GM23338 (cell line): ENCODE measurements at regions not wholly inside any gene's neighbourhood (a gene's known extent, or its start where the extent isn't known, plus 50 kb on each side); places are given as distances from the start of the nearest gene placed in this dataset.

Source experiments
- ATAC-seq: fragments of 200-7000 bp; cut with Tn5 transposase; 3 replicates; pipeline ENCODE4 v1.9.1; 2020
- DNase-seq: peaks from one replicate; pipeline ENCODE4 v3.0.0-alpha.2; 2015; ENCODE audit warnings: low spot score
- H2AFZ ChIP-seq: fragments of 200-600 bp; sonication (generic); 2 replicates; pipeline ENCODE4 v1.8.0; 2016; ENCODE audit warnings: antibody characterized with exemption, mild to moderate bottlenecking, moderate library complexity
- H3F3A ChIP-seq: fragments of 200-600 bp; sonication (generic); replicated peaks from 2 replicates; pipeline ENCODE4 v1.8.0; 2017; ENCODE audit warnings: antibody characterized with exemption, mixed run types, low read depth
- H3K27ac ChIP-seq: fragments of 200-600 bp; sonication (generic); 2 replicates; pipeline ENCODE4 v1.6.1; 2016; ENCODE audit warnings: low read depth
- H3K27me3 ChIP-seq: fragments of 200-600 bp; sonication (generic); 2 replicates; pipeline ENCODE4 v1.8.0; 2016; ENCODE audit warnings: mild to moderate bottlenecking, mixed run types, moderate library complexity; ENCODE audit not compliant: insufficient read depth
- H3K36me3 ChIP-seq: fragments of 200-600 bp; sonication (generic); 2 replicates; pipeline ENCODE4 v1.8.0; 2016; ENCODE audit warnings: mild to moderate bottlenecking; ENCODE audit not compliant: insufficient read depth
- H3K4me1 ChIP-seq: fragments of 200-600 bp; sonication (generic); 2 replicates; pipeline ENCODE4 v1.8.0; 2016; ENCODE audit warnings: mild to moderate bottlenecking, moderate library complexity; ENCODE audit not compliant: insufficient read depth
- H3K4me2 ChIP-seq: fragments of 200-600 bp; sonication (generic); 2 replicates; pipeline ENCODE4 v1.7.1; 2017; ENCODE audit warnings: mixed run types
- H3K4me3 ChIP-seq: fragments of 200-600 bp; sonication (generic); 2 replicates; pipeline ENCODE4 v1.6.1; 2016; ENCODE audit warnings: mixed run types
- H3K79me2 ChIP-seq: fragments of 200-600 bp; sonication (generic); replicated peaks from 2 replicates; pipeline ENCODE4 v1.8.0; 2017; ENCODE audit warnings: mild to moderate bottlenecking; ENCODE audit not compliant: insufficient read depth
- H3K9me2 ChIP-seq: fragments of 200-600 bp; sonication (generic); 2 replicates; pipeline ENCODE4 v1.8.0; 2017; ENCODE audit not compliant: insufficient read depth
- H4K20me1 ChIP-seq: fragments of 200-600 bp; sonication (generic); replicated peaks from 2 replicates; pipeline ENCODE4 v1.8.0; 2017; ENCODE audit warnings: mild to moderate bottlenecking; ENCODE audit not compliant: insufficient read depth
- H3K27ac Mint-ChIP-seq: 2 replicates; pipeline ENCODE4 v1.8.0; 2020; ENCODE audit warnings: inconsistent platforms, mild to moderate bottlenecking, moderate library complexity, mixed read lengths
- H3K27me3 Mint-ChIP-seq: 3 replicates; pipeline ENCODE4 v1.8.0; 2022; ENCODE audit warnings: low read depth, mild to moderate bottlenecking, moderate library complexity, mixed read lengths, inconsistent platforms; ENCODE audit not compliant: insufficient read depth, poor library complexity
- H3K36me3 Mint-ChIP-seq: 3 replicates; pipeline ENCODE4 v1.8.0; 2021; ENCODE audit warnings: low read depth, mild to moderate bottlenecking, inconsistent platforms, moderate library complexity, mixed read lengths
- H3K4me1 Mint-ChIP-seq: 3 replicates; pipeline ENCODE4 v1.8.0; 2020; ENCODE audit warnings: mild to moderate bottlenecking, inconsistent platforms, mixed read lengths
- H3K4me3 Mint-ChIP-seq: 3 replicates; pipeline ENCODE4 v1.8.0; 2021; ENCODE audit warnings: moderate library complexity, mild to moderate bottlenecking, inconsistent platforms, mixed read lengths
- H3K9me3 Mint-ChIP-seq: 3 replicates; pipeline ENCODE4 v1.8.0; 2020; ENCODE audit warnings: moderate library complexity, mild to moderate bottlenecking, inconsistent platforms, mixed read lengths
- CREB1 ChIP-seq: fragments of 250-450 bp; sonication (Bioruptor Pico); IDR thresholded peaks from 2 replicates; pipeline ENCODE4 v1.5.0; 2020; ENCODE audit warnings: low read depth, mild to moderate bottlenecking, moderate library complexity
- CTCF ChIP-seq, 2 experiments: fragments of 200-600 bp in 1 of 2; sonication (generic) in 1 of 2; conservative IDR thresholded peaks; 2 replicates each; pipeline versions ENCODE4 v1.5.1 to v1.6.1; 2016 to 2017; ENCODE audit warnings: antibody characterized with exemption in 2 of 2, low read depth in 2 of 2, mild to moderate bottlenecking in 2 of 2, moderate library complexity in 1 of 2
- EZH2 ChIP-seq: fragments of 200-600 bp; sonication (generic); IDR thresholded peaks from one replicate; pipeline ENCODE4 v1.8.0; 2017; ENCODE audit warnings: antibody characterized with exemption, mild to moderate bottlenecking, low read depth; ENCODE audit not compliant: unreplicated experiment
- EZH2phosphoT487 ChIP-seq: fragments of 200-600 bp; sonication (generic); IDR thresholded peaks from one replicate; pipeline ENCODE4 v1.8.1; 2018; ENCODE audit warnings: antibody characterized with exemption; ENCODE audit not compliant: unreplicated experiment
- JUNB ChIP-seq: IDR thresholded peaks from one replicate; pipeline ENCODE4 v1.6.1; 2016; ENCODE audit warnings: antibody characterized with exemption; ENCODE audit not compliant: unreplicated experiment
- NANOG ChIP-seq: IDR thresholded peaks from 2 replicates; pipeline ENCODE4 v1.6.1; 2016; ENCODE audit warnings: antibody characterized with exemption, borderline replicate concordance
- POLR2AphosphoS5 ChIP-seq: IDR thresholded peaks from 2 replicates; pipeline ENCODE4 v1.6.1; 2016; ENCODE audit warnings: antibody characterized with exemption, low read depth
- STAT1 ChIP-seq: IDR thresholded peaks from one replicate; pipeline ENCODE4 v1.6.1; 2016; ENCODE audit warnings: antibody characterized with exemption; ENCODE audit not compliant: unreplicated experiment
- ZNF114 ChIP-seq: fragments of 250-450 bp; sonication (Bioruptor Pico); IDR thresholded peaks from 2 replicates; pipeline ENCODE4 v1.5.0; 2020; ENCODE audit warnings: mild to moderate bottlenecking, moderate library complexity
- ZNF331 ChIP-seq: fragments of 250-450 bp; sonication (Bioruptor Pico); IDR thresholded peaks from 2 replicates; pipeline ENCODE4 v1.5.0; 2020; ENCODE audit warnings: low read depth, mild to moderate bottlenecking, moderate library complexity
- ZNF462 ChIP-seq: fragments of 250-450 bp; sonication (Bioruptor Pico); IDR thresholded peaks from 2 replicates; pipeline ENCODE4 v1.5.0; 2020; ENCODE audit warnings: mild to moderate bottlenecking, moderate library complexity
- TF ChIP-seq, protein P1 (sequence below): IDR thresholded peaks from 2 replicates; pipeline ENCODE4 v1.6.1; 2016; ENCODE audit warnings: antibody characterized with exemption
- TF ChIP-seq, protein P2 (sequence below): IDR thresholded peaks from one replicate; pipeline ENCODE4 v1.6.1; 2018; ENCODE audit warnings: antibody characterized with exemption; ENCODE audit not compliant: unreplicated experiment

DNA sequence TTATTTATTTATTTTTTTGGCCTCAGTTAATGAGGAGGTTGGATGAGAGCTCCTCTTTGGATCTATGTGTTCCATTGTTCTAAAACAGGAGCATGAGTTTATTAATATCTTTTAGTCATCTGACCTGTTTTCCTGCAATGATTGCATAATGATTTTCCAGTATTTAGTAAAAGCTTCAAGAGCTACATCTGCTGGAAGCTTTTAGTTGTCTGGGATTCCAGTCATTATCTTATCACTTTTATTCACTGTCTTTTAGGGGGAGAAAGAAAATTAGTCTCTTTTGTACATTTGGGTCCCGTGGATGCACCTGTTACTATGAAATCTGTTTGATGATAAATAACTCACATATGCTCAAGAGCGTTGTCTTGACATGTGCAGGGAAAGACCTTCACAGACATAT lies 1270.0 kb downstream of the ROBO1 start:
- H3K4me1 ChIP-seq, result no peaks in the 10 kb centered on the region
- Mint-ChIP-seq H3K27ac (no peak overlapping the region), H3K4me1 (no peaks in the 10 kb centered on the region), H3K36me3 (peaks cover 4% of the 10 kb centered on the region; the same call in 2 of the 3 replicates), H3K27me3 (no peaks in the 10 kb centered on the region), H3K9me3 (peaks cover 4% of the 10 kb centered on the region; the same call in 1 of the 3 replicates), H3K4me3 (no peak overlapping the region)
- 0 out of 2 replicates have a peak, but pooled peaks cover 4% of the 10 kb centered on the region for H3K9me2 ChIP-seq
- no peak overlapping the region for H3K4me3 ChIP-seq
- no peak overlapping the region for H3K4me2 ChIP-seq
- DNase-seq (no peak), ATAC-seq (no peak)
- TF ChIP-seq, protein P1, sequence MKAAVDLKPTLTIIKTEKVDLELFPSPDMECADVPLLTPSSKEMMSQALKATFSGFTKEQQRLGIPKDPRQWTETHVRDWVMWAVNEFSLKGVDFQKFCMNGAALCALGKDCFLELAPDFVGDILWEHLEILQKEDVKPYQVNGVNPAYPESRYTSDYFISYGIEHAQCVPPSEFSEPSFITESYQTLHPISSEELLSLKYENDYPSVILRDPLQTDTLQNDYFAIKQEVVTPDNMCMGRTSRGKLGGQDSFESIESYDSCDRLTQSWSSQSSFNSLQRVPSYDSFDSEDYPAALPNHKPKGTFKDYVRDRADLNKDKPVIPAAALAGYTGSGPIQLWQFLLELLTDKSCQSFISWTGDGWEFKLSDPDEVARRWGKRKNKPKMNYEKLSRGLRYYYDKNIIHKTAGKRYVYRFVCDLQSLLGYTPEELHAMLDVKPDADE, result no peak
- TF ChIP-seq ZNF462 (CRISPR knock-in tag), result no peak
- TF ChIP-seq POLR2AphosphoS5, result no peak
- no peak for TF ChIP-seq EZH2phosphoT487
- no peak for TF ChIP-seq CTCF (conservative IDR thresholded peaks at IDR 0.05; ENCODE audit: low read depth in 2 of 2)
- TF ChIP-seq ZNF331, result no peak
- TF ChIP-seq STAT1, result no peak
- no peak for TF ChIP-seq JUNB
- TF ChIP-seq ZNF114 (CRISPR knock-in tag), result no peak
- TF ChIP-seq CREB1, result no peak
- TF ChIP-seq, protein P2, sequence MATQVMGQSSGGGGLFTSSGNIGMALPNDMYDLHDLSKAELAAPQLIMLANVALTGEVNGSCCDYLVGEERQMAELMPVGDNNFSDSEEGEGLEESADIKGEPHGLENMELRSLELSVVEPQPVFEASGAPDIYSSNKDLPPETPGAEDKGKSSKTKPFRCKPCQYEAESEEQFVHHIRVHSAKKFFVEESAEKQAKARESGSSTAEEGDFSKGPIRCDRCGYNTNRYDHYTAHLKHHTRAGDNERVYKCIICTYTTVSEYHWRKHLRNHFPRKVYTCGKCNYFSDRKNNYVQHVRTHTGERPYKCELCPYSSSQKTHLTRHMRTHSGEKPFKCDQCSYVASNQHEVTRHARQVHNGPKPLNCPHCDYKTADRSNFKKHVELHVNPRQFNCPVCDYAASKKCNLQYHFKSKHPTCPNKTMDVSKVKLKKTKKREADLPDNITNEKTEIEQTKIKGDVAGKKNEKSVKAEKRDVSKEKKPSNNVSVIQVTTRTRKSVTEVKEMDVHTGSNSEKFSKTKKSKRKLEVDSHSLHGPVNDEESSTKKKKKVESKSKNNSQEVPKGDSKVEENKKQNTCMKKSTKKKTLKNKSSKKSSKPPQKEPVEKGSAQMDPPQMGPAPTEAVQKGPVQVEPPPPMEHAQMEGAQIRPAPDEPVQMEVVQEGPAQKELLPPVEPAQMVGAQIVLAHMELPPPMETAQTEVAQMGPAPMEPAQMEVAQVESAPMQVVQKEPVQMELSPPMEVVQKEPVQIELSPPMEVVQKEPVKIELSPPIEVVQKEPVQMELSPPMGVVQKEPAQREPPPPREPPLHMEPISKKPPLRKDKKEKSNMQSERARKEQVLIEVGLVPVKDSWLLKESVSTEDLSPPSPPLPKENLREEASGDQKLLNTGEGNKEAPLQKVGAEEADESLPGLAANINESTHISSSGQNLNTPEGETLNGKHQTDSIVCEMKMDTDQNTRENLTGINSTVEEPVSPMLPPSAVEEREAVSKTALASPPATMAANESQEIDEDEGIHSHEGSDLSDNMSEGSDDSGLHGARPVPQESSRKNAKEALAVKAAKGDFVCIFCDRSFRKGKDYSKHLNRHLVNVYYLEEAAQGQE, result no peak
- TF ChIP-seq NANOG, result no peak
- no peak for TF ChIP-seq EZH2
- H4K20me1 ChIP-seq, result no peaks in the 10 kb centered on the region
- no peaks in the 10 kb centered on the region for H3K79me2 ChIP-seq
- no peak overlapping the region for H3K27ac ChIP-seq
- no peaks in the 10 kb centered on the region for H3K27me3 ChIP-seq
- no peak overlapping the region for H2AFZ ChIP-seq
- no peaks in the 10 kb centered on the region for H3F3A ChIP-seq
- H3K36me3 ChIP-seq, result no peaks in the 10 kb centered on the region
